Colonic mucosa (tissue), 4 donors: ENCODE measurements at regions not wholly inside any gene's neighbourhood (a gene's known extent, or its start where the extent isn't known, plus 50 kb on each side); places are given as distances from the start of the nearest gene placed in this dataset.

Source experiments
- DNase-seq: peaks from one replicate; pipeline ENCODE4 v3.0.0-alpha.2; 2020
- H3K27ac ChIP-seq: fragments of 200-600 bp; one replicate; pipeline ENCODE4 v1.8.0; 2021
- H3K27me3 ChIP-seq: fragments of 200-600 bp; one replicate; pipeline ENCODE4 v1.8.0; 2021
- H3K36me3 ChIP-seq: fragments of 200-600 bp; one replicate; pipeline ENCODE4 v1.8.0; 2021
- H3K4me1 ChIP-seq: fragments of 200-600 bp; one replicate; pipeline ENCODE4 v1.8.0; 2021; ENCODE audit warnings: mild to moderate bottlenecking
- H3K4me3 ChIP-seq: fragments of 200-600 bp; one replicate; pipeline ENCODE4 v1.8.0; 2021
- H3K9ac ChIP-seq, 2 donors: one replicate each; pipeline ENCODE4 v1.7.0; 2013; ENCODE audit warnings: control low read depth in 2 of 2, low read depth in 2 of 2, low read length in 2 of 2
- H3K9me3 ChIP-seq: fragments of 200-600 bp; one replicate; pipeline ENCODE4 v1.8.0; 2021
- intact Hi-C: fragments of 100-400 bp; cut with DNase I; formaldehyde crosslinking; loops from one replicate; pipeline ENCODE4 v1.14.1; 2022
- TF ChIP-seq, protein P1 (sequence below): fragments of 200-600 bp; IDR thresholded peaks from one replicate; pipeline ENCODE4 v1.8.0; 2022; ENCODE audit warnings: antibody characterized with exemption, mild to moderate bottlenecking
- donor health status: healthy.
- donor health status: DM: no; HTN: no; CAD: no.
- donor health status: DM: no; HTN: no; CAD: no.

DNA sequence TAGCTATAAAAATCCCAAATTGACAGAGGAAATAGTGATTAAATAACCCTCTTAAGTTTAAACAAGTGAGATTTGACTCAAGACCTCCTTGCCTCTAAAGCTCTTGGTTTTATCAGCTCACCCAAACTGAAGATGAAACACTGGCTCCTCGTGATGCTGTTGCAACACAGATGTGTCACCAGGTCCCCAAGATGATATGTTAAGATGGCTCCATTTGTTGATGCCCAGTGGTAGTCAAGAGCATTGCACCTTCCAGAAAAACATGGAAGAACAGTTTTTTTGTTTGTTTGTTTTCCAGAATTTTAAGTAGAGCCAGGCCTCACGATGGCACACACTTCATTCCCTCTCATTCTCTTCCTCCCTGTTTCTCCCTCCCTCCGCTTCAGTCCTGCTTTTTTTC lies 399.8 kb downstream of the TXNL1 start:
- intact Hi-C loops: no loop called here
- no peak for DNase-seq
- Histone ChIP-seq H3K27me3 (no peaks in the 10 kb centered on the region), H3K4me1 (no peaks in the 10 kb centered on the region), H3K36me3 (no peaks in the 10 kb centered on the region), H3K9me3 (no peaks in the 10 kb centered on the region), H3K4me3 (no peak overlapping the region), H3K9ac (no peak overlapping the region), H3K27ac (no peak overlapping the region)
- TF ChIP-seq, protein P1, sequence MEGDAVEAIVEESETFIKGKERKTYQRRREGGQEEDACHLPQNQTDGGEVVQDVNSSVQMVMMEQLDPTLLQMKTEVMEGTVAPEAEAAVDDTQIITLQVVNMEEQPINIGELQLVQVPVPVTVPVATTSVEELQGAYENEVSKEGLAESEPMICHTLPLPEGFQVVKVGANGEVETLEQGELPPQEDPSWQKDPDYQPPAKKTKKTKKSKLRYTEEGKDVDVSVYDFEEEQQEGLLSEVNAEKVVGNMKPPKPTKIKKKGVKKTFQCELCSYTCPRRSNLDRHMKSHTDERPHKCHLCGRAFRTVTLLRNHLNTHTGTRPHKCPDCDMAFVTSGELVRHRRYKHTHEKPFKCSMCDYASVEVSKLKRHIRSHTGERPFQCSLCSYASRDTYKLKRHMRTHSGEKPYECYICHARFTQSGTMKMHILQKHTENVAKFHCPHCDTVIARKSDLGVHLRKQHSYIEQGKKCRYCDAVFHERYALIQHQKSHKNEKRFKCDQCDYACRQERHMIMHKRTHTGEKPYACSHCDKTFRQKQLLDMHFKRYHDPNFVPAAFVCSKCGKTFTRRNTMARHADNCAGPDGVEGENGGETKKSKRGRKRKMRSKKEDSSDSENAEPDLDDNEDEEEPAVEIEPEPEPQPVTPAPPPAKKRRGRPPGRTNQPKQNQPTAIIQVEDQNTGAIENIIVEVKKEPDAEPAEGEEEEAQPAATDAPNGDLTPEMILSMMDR: no peak

DNA sequence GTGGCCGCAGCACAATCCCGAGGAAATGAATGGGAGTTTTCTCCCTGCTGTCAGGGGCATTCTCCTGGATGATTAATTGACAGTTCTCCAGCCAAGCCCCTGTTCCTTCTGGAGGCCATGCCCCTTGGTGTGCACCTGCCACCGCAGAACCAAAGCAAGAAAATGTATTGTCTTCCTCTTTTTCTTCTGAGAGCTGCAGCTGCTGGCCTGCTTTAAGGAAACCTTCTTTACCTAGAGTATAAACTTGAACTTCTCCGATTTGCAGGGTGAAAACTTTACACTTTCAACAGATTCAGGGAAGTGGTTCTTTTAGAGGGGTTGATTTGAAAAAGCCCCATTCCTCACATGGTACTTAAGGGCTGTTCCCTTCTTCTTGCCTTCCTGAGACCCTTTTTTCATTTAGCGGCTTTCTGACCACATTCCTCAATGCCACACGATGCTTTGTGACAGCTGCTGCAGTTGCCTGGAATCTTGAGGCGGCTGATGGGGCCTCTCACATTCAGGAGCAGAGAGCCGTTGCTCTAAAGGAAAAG lies 402.8 kb downstream of the TXNL1 start:
- Histone ChIP-seq H3K9me3 (no peaks in the 10 kb centered on the region), H3K27me3 (no peaks in the 10 kb centered on the region), H3K9ac (no peak overlapping the region), H3K4me1 (no peaks in the 10 kb centered on the region), H3K36me3 (no peaks in the 10 kb centered on the region), H3K4me3 (no peak overlapping the region), H3K27ac (no peak overlapping the region)
- TF ChIP-seq, protein P1: no peak
- DNase-seq: no peak
- intact Hi-C loops: no loop called here

DNA sequence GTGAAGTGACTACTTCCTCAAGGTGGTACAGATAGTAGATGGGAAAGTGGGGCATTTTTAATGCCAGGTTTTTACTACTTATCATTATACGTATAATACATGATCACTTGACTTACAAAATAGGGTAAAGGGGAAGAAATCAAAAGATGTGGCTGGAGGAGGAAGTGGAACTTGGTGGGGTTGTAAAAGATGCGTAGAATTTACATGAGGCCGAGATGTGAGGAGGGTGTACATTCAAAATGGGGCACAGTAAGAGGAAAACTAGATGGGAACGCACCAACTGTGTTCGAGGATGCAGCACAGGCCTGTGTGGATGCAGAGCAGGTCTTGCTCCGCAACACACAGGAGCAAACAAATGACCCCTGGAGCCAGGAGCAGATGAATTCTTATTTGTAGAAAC lies 403.3 kb downstream of the TXNL1 start:
- no peaks in the 10 kb centered on the region for H3K27me3 ChIP-seq
- H3K36me3 ChIP-seq: no peaks in the 10 kb centered on the region
- no peak for DNase-seq
- no peak overlapping the region for H3K9ac ChIP-seq
- no peak overlapping the region for H3K4me3 ChIP-seq
- TF ChIP-seq, protein P1: no peak
- no peaks in the 10 kb centered on the region for H3K9me3 ChIP-seq
- no peak overlapping the region for H3K27ac ChIP-seq
- intact Hi-C loops: no loop called here
- no peaks in the 10 kb centered on the region for H3K4me1 ChIP-seq

GRCh38 chr18:56233595-56233994 lies 404.8 kb downstream of the TXNL1 start:
- Histone ChIP-seq H3K9ac (no peak overlapping the region), H3K4me1 (no peaks in the 10 kb centered on the region), H3K4me3 (no peak overlapping the region), H3K36me3 (no peaks in the 10 kb centered on the region), H3K27ac (no peak overlapping the region), H3K27me3 (no peaks in the 10 kb centered on the region), H3K9me3 (no peaks in the 10 kb centered on the region)
- no peak for DNase-seq
- intact Hi-C loops: no loop called here
- TF ChIP-seq, protein P1: no peak

DNA sequence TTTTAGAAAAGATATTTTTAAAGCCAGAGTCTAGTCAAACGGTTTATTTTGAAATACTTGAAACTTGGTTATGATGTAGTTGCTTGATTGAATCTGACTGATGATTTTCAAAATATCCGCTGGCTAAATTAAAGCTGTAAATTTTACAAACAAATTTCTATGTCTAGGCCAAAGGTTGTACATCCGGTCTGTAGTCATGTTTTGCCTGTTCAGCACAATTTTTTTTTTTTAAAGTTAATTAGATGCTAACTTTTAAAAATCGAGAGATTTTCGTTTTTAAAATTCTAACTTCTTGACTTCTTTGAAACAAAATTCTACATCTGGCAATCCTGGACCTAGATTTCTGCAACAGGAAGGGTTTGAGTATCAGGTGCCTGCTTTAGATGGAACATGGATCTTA lies 412.4 kb downstream of the TXNL1 start:
- TF ChIP-seq, protein P1: no peak
- H3K27ac ChIP-seq: no peak overlapping the region
- H3K4me1 ChIP-seq: no peaks in the 10 kb centered on the region
- no peak overlapping the region for H3K9ac ChIP-seq
- no peak overlapping the region for H3K4me3 ChIP-seq
- no peaks in the 10 kb centered on the region for H3K36me3 ChIP-seq
- no peaks in the 10 kb centered on the region for H3K27me3 ChIP-seq
- intact Hi-C loops: no loop called here
- no peaks in the 10 kb centered on the region for H3K9me3 ChIP-seq
- DNase-seq: no peak
